Sigmoid colon (tissue), 6 donors: ENCODE measurements at regions not wholly inside any gene's neighbourhood (a gene's known extent, or its start where the extent isn't known, plus 50 kb on each side); places are given as distances from the start of the nearest gene placed in this dataset.

ENCODE experiments used
- DNase-seq: peaks from one replicate; pipeline ENCODE4 v3.0.0-alpha.2; 2019
- H3K27ac ChIP-seq, 4 donors: fragments of 200-600 bp; sonication (generic); one replicate each; pipeline ENCODE4 v1.5.1; 2016 to 2019; ENCODE audit warnings: mild to moderate bottlenecking in 1 of 4
- H3K27me3 ChIP-seq, 3 donors: fragments of 200-600 bp; sonication (generic); one replicate each; pipeline ENCODE4 v1.5.1; 2019; ENCODE audit warnings: mild to moderate bottlenecking in 1 of 3
- H3K36me3 ChIP-seq, 4 donors: fragments of 200-600 bp; sonication (generic); one replicate each; pipeline ENCODE4 v1.5.1; 2016 to 2019
- H3K4me1 ChIP-seq, 4 donors: fragments of 200-600 bp; sonication (generic); one replicate each; pipeline ENCODE4 v1.5.1; 2017 to 2019
- H3K4me3 ChIP-seq, 4 donors: fragments of 200-600 bp; sonication (generic); one replicate each; pipeline ENCODE4 v1.5.1; 2017 to 2019; ENCODE audit warnings: mild to moderate bottlenecking in 2 of 4, moderate library complexity in 1 of 4
- H3K9me3 ChIP-seq, 4 donors: fragments of 200-600 bp in 3 of 4; sonication (generic) in 3 of 4; one replicate each; pipeline versions ENCODE4 v1.5.1 to v1.6.1; 2013 to 2019
- CTCF ChIP-seq, 4 experiments: fragments of 450-650 bp in 3 of 4; fragments of 200-600 bp in 1 of 4; IDR thresholded peaks; one replicate each; pipeline ENCODE4 v1.5.1; 2016 to 2019; ENCODE audit warnings: antibody characterized with exemption in 4 of 4, mild to moderate bottlenecking in 3 of 4, moderate library complexity in 2 of 4
- EP300 ChIP-seq, 4 donors: sonication (generic); formaldehyde crosslinking; IDR thresholded peaks; one replicate each; pipeline ENCODE4 v1.6.1; 2017; ENCODE audit warnings: antibody characterized with exemption in 4 of 4
- POLR2A ChIP-seq, 2 donors: fragments of 450-650 bp; IDR thresholded peaks; one replicate each; pipeline ENCODE4 v1.6.1; 2016; ENCODE audit warnings: antibody characterized with exemption in 2 of 2, mild to moderate bottlenecking in 2 of 2, moderate library complexity in 2 of 2
- POLR2AphosphoS5 ChIP-seq, 4 donors: sonication (generic); formaldehyde crosslinking; IDR thresholded peaks; one replicate each; pipeline ENCODE4 v1.6.1; 2017; ENCODE audit warnings: antibody characterized with exemption in 4 of 4
- WGBS, 2 donors: extraction: QIAGEN DNeasy Blood & Tissue Kit; methylation state at CpG; one replicate each; pipeline ENCODE4 v1.1.7; 2013; 5-methylcytosine and 5-hydroxymethylcytosine counted together
- intact Hi-C: fragments of 100-400 bp; cut with DNase I; formaldehyde crosslinking; loops from one replicate; pipeline ENCODE4 v1.15.1; 2023
- donor health status: healthy with polysubstance abuse.
- donor health status: healthy.

GRCh38 chr2:224222974-224223373 is 178.9 kb downstream of the FAM124B start:
- intact Hi-C loops: no loop called here
- no peaks in the 10 kb centered on the region for H3K9me3 ChIP-seq
- no peak overlapping the region for H3K4me3 ChIP-seq
- no peak for DNase-seq
- 0 to 33% methylated on average over 1 of the region's 1 CpG for WGBS, 2 donors
- TF ChIP-seq POLR2AphosphoS5 (IDR thresholded peaks at IDR 0.05): no peak
- TF ChIP-seq CTCF (IDR thresholded peaks at IDR 0.05): no peak
- TF ChIP-seq EP300 (IDR thresholded peaks at IDR 0.05): no peak
- TF ChIP-seq POLR2A (IDR thresholded peaks at IDR 0.05): no peak
- no peaks in the 10 kb centered on the region for H3K27me3 ChIP-seq
- H3K36me3 ChIP-seq: no peaks in the 10 kb centered on the region
- no peak overlapping the region for H3K27ac ChIP-seq
- H3K4me1 ChIP-seq: no peaks in the 10 kb centered on the region

GRCh38 chr2:224222291-224222690 is 179.6 kb downstream of the FAM124B start:
- WGBS, 2 donors: 56 to 64% methylated on average over 4 of the region's 4 CpGs

GRCh38 chr2:224221455-224221913 is 180.4 kb downstream of the FAM124B start:
- Histone ChIP-seq H3K4me1 (no peaks in the 10 kb centered on the region), H3K36me3 (no peaks in the 10 kb centered on the region), H3K27me3 (no peaks in the 10 kb centered on the region), H3K9me3 (no peaks in the 10 kb centered on the region), H3K27ac (no peak overlapping the region), H3K4me3 (no peak overlapping the region)
- intact Hi-C loops: no loop called here
- DNase-seq: no peak
- TF ChIP-seq POLR2A (IDR thresholded peaks at IDR 0.05): no peak
- TF ChIP-seq POLR2AphosphoS5 (IDR thresholded peaks at IDR 0.05): no peak
- 81 to 91% methylated on average over 5 of the region's 5 CpGs for WGBS, 2 donors

More at GRCh38 chr2:224222291-224222690, 179.6 kb downstream of the FAM124B start:
- Histone ChIP-seq H3K4me1 (no peaks in the 10 kb centered on the region), H3K9me3 (no peaks in the 10 kb centered on the region), H3K27me3 (no peaks in the 10 kb centered on the region), H3K27ac (no peak overlapping the region), H3K4me3 (no peak overlapping the region), H3K36me3 (no peaks in the 10 kb centered on the region)
- TF ChIP-seq EP300 (IDR thresholded peaks at IDR 0.05) (no peak), CTCF (IDR thresholded peaks at IDR 0.05) (no peak), POLR2AphosphoS5 (IDR thresholded peaks at IDR 0.05) (no peak), POLR2A (IDR thresholded peaks at IDR 0.05) (no peak)
- no peak for DNase-seq
- intact Hi-C loops: no loop called here

DNA sequence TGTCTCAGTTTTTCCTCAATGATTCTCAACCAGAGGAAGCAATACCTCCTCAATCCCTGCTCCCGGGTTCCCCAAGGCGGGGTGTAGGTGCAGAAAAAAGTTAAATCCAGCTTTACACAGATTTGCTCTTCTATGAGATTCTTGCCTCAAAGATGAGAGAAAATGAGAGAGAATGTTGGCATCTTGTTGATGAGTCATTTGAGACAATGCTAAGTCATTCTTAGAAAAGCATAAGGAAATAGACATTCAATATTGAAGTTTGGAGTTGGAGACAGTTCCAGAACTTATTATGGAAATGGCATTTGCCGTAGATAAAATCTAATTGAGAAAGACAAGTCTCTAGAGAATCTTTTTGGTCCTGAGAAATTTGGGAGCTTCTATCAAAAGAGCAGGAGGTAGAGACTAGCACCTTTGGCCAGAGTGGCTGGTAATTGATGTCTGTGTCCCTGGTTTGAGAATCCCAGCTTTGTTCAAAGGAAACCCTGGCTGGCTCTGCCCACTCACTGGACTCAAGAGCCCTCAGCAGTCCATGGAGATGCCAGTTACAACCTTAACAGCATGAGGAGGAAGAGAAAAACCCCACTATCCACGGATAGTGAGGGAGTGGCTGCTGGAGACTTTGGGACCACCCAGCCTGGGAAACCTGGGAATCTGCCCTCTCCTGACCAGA is 181.2 kb downstream of the FAM124B start:
- intact Hi-C loops: no loop called here
- TF ChIP-seq POLR2AphosphoS5 (IDR thresholded peaks at IDR 0.05) (no peak), POLR2A (IDR thresholded peaks at IDR 0.05) (no peak), CTCF (IDR thresholded peaks at IDR 0.05) (no peak), EP300 (IDR thresholded peaks at IDR 0.05) (no peak)
- H3K4me1 ChIP-seq: no peaks in the 10 kb centered on the region
- no peak overlapping the region for H3K27ac ChIP-seq
- no peaks in the 10 kb centered on the region for H3K9me3 ChIP-seq
- no peaks in the 10 kb centered on the region for H3K36me3 ChIP-seq
- no peak overlapping the region for H3K4me3 ChIP-seq
- 62% methylated on average over 4 of the region's 4 CpGs for WGBS, 2 donors
- H3K27me3 ChIP-seq: no peaks in the 10 kb centered on the region
- no peak for DNase-seq

- H3K27me3 ChIP-seq: no peaks in the 10 kb centered on the region
- no peaks in the 10 kb centered on the region for H3K36me3 ChIP-seq
- no peaks in the 10 kb centered on the region for H3K4me1 ChIP-seq
- no peak overlapping the region for H3K4me3 ChIP-seq
- WGBS, 2 donors: 87 to 93% methylated on average over 5 of the region's 5 CpGs
- H3K9me3 ChIP-seq: no peaks in the 10 kb centered on the region
- no peak overlapping the region for H3K27ac ChIP-seq
- TF ChIP-seq POLR2AphosphoS5 (IDR thresholded peaks at IDR 0.05) (no peak), POLR2A (IDR thresholded peaks at IDR 0.05) (no peak), CTCF (IDR thresholded peaks at IDR 0.05) (no peak), EP300 (IDR thresholded peaks at IDR 0.05) (no peak)
- intact Hi-C loops: no loop called here
- DNase-seq: no peak
Observed at GRCh38 chr2:224219781-224220180, 180.7 kb upstream of the SERPINE2 start.
